HepG2 (cell line): ENCODE measurements at regions not wholly inside any gene's neighbourhood (a gene's known extent, or its start where the extent isn't known, plus 50 kb on each side); places are given as distances from the start of the nearest gene placed in this dataset.

Source experiments
- ATAC-seq: fragments of 200-7000 bp; cut with Tn5 transposase; 3 replicates; pipeline ENCODE4 v1.9.1; 2020; ENCODE audit warnings: mild to moderate bottlenecking, moderate library complexity
- BruUV-seq: library from RNA; stranded (reverse); fragments of 400-500 nt; replicated peaks from 2 replicates; lab custom pipeline; 2021; lab: Mats Ljungman, UMichigan
- CTCF ChIA-PET: fragments of 300-600 bp; formaldehyde crosslinking; extraction: SDS; loops from one replicate; lab custom pipeline; 2021; ENCODE audit warnings: low total read pairs, inconsistent platforms, low intra/inter-chr PET ratio; lab: Yijun Ruan, JAX
- POLR2A ChIA-PET: fragments of 350-600 bp; sonication (Branson Sonifier 250); formaldehyde crosslinking; loops from one replicate; lab custom pipeline; 2020; ENCODE audit warnings: antibody characterized with exemption, inconsistent platforms; lab: Yijun Ruan, JAX
- DNase-seq: peaks from one replicate; pipeline ENCODE4 v3.0.0-alpha.2; 2015; ENCODE audit warnings: low spot score
- FAIRE-seq: peaks from 3 replicates; lab custom pipeline; 2011; peaks lifted over from hg19 to GRCh38; lab: Jason Lieb, UNC
- H2AFZ ChIP-seq: one replicate; pipeline ENCODE4 v1.6.1; 2011; ENCODE audit warnings: low read length, inconsistent platforms
- H3K27ac ChIP-seq: fragments of 300-600 bp; 3 replicates; pipeline ENCODE4 v1.8.0; 2011; ENCODE audit warnings: mixed run types, mild to moderate bottlenecking, mixed read lengths, low read length, inconsistent platforms; ENCODE audit not compliant: insufficient read depth; ENCODE audit errors: extremely low read length
- H3K27me3 ChIP-seq, 2 experiments: fragments of 200-600 bp in 1 of 2; 2 replicates in 1 of 2; 3 replicates in 1 of 2; pipeline versions ENCODE4 v1.6.0 to v1.8.0; 2011; ENCODE audit warnings: low read length in 2 of 2, mild to moderate bottlenecking in 2 of 2, moderate library complexity in 2 of 2, inconsistent platforms in 1 of 2; ENCODE audit not compliant: insufficient read depth in 2 of 2, control insufficient read depth in 1 of 2
- H3K36me3 ChIP-seq, 2 experiments: fragments of 200-600 bp in 1 of 2; replicated peaks in 1 of 2; 2 replicates in 1 of 2; 3 replicates in 1 of 2; pipeline versions ENCODE4 v1.5.1 to v1.8.0; 2011; ENCODE audit warnings: low read length in 2 of 2, inconsistent platforms in 1 of 2; ENCODE audit not compliant: insufficient read depth in 2 of 2, control insufficient read depth in 1 of 2
- H3K4me1 ChIP-seq: 2 replicates; pipeline ENCODE4 v1.5.1; 2012; ENCODE audit warnings: low read length, inconsistent platforms; ENCODE audit not compliant: insufficient read depth
- H3K4me2 ChIP-seq: 2 replicates; pipeline ENCODE4 v1.6.0; 2011; ENCODE audit warnings: low read depth, low read length, inconsistent platforms
- H3K4me3 ChIP-seq, 3 experiments: fragments of 200-600 bp in 1 of 3; sonication (generic), shearing (Covaris generic) in 1 of 3; replicated peaks in 1 of 3; 2 replicates each; pipeline ENCODE4 v1.5.1; 2011 to 2016; ENCODE audit warnings: low read length in 3 of 3, inconsistent platforms in 2 of 3, low read depth in 2 of 3, mild to moderate bottlenecking in 2 of 3, control low read depth in 1 of 3, mixed read lengths in 1 of 3; ENCODE audit not compliant: insufficient read depth in 1 of 3
- H3K79me2 ChIP-seq: one replicate; pipeline ENCODE4 v1.6.1; 2011; ENCODE audit warnings: low read length, inconsistent platforms; ENCODE audit not compliant: insufficient read depth
- H3K9ac ChIP-seq: 2 replicates; pipeline ENCODE4 v1.6.0; 2011; ENCODE audit warnings: mild to moderate bottlenecking, low read depth, low read length, inconsistent platforms; ENCODE audit not compliant: insufficient read depth
- H3K9me3 ChIP-seq: 2 replicates; pipeline ENCODE4 v1.5.1; 2012; ENCODE audit warnings: mild to moderate bottlenecking, low read length
- H4K20me1 ChIP-seq: 2 replicates; pipeline ENCODE4 v1.6.0; 2011; ENCODE audit warnings: inconsistent platforms, mild to moderate bottlenecking, low read length, moderate library complexity; ENCODE audit not compliant: insufficient read depth
- BCL3 ChIP-seq: sonication (generic); formaldehyde crosslinking; IDR thresholded peaks from 2 replicates; pipeline ENCODE4 v1.5.1; 2020; ENCODE audit warnings: mild to moderate bottlenecking, missing genetic modification reagents, moderate library complexity
- KDM4B ChIP-seq: sonication (generic); formaldehyde crosslinking; IDR thresholded peaks from 2 replicates; pipeline ENCODE4 v1.4.0; 2020; ENCODE audit warnings: missing genetic modification reagents
- NBN ChIP-seq: fragments of 450-650 bp; conservative IDR thresholded peaks from 2 replicates; pipeline ENCODE4 v1.6.1; 2017
- PAWR ChIP-seq: sonication (generic); formaldehyde crosslinking; IDR thresholded peaks from 2 replicates; pipeline ENCODE4 v1.4.0; 2020; ENCODE audit warnings: missing genetic modification reagents, mild to moderate bottlenecking, borderline replicate concordance
- PCBP1 ChIP-seq: fragments of 200-400 bp; formaldehyde crosslinking; IDR thresholded peaks from 2 replicates; pipeline ENCODE4 v1.6.1; 2017; ENCODE audit warnings: mild to moderate bottlenecking, low read depth, low read length, borderline replicate concordance
- SMARCC2 ChIP-seq: fragments of 450-650 bp; IDR thresholded peaks from 2 replicates; pipeline ENCODE4 v1.6.1; 2017; ENCODE audit warnings: antibody characterized with exemption, mild to moderate bottlenecking
- ZNF18 ChIP-seq: sonication (generic); formaldehyde crosslinking; IDR thresholded peaks from 2 replicates; pipeline ENCODE4 v1.8.0; 2022; ENCODE audit warnings: mild to moderate bottlenecking, missing genetic modification reagents; ENCODE audit not compliant: insufficient replicate concordance
- ZNF503 ChIP-seq: sonication (generic); formaldehyde crosslinking; IDR thresholded peaks from 2 replicates; pipeline ENCODE4 v1.4.0; 2020; ENCODE audit warnings: missing genetic modification reagents
- ZNF644 ChIP-seq: IDR thresholded peaks from 2 replicates; pipeline ENCODE4 v1.6.1; 2016; ENCODE audit warnings: low read depth
- ZNF782 ChIP-seq: sonication (generic); formaldehyde crosslinking; IDR thresholded peaks from 2 replicates; pipeline ENCODE4 v1.4.0; 2020; ENCODE audit warnings: missing genetic modification reagents, mild to moderate bottlenecking, borderline replicate concordance
- ZNF788 ChIP-seq: sonication (generic); formaldehyde crosslinking; IDR thresholded peaks from 2 replicates; pipeline ENCODE4 v1.5.0; 2020; ENCODE audit warnings: mild to moderate bottlenecking, missing genetic modification reagents, borderline replicate concordance
- WGBS: methylation state at CpG from one replicate; pipeline ENCODE4 v1.1.6; 2017; ENCODE audit warnings: low lambda C conversion rate; 5-methylcytosine and 5-hydroxymethylcytosine counted together
- in situ Hi-C: cut with HindIII; loops from 2 replicates; pipeline ENCODE4 v1.10.0; 2017; ENCODE audit warnings: low pct_unique_long_range_greater_than_20kb; ENCODE audit not compliant: extremely low pct_ligation_motif_present
- intact Hi-C: fragments of 100-400 bp; cut with micrococcal nuclease; formaldehyde crosslinking; loops from one replicate; pipeline ENCODE4 v1.10.0; 2022; ENCODE audit not compliant: unreplicated experiment
- TF ChIP-seq, protein P1 (sequence below): sonication (generic); formaldehyde crosslinking; IDR thresholded peaks from 2 replicates; pipeline ENCODE4 v1.5.1; 2020; ENCODE audit warnings: mild to moderate bottlenecking, missing genetic modification reagents, borderline replicate concordance
- TF ChIP-seq, protein P2 (sequence below): sonication (generic); formaldehyde crosslinking; IDR thresholded peaks from 2 replicates; pipeline ENCODE4 v1.5.0; 2020; ENCODE audit warnings: missing genetic modification reagents

GRCh38 chr7:52571026-52571425 lies 464.4 kb upstream of the POM121L12 start:
- no peak overlapping the region for H3K9ac ChIP-seq
- BruUV-seq = no TSS peak
- ATAC-seq (no peak), DNase-seq (no peak), FAIRE-seq (no peak)
- no peaks in the 10 kb centered on the region for H3K27me3 ChIP-seq
- peaks cover 22% of the 10 kb centered on the region for H3K9me3 ChIP-seq
- H3K4me1 ChIP-seq = no peaks in the 10 kb centered on the region
- CTCF ChIA-PET = no interaction called here
- H3K4me2 ChIP-seq = no peak overlapping the region
- H2AFZ ChIP-seq = no peak overlapping the region
- H3K36me3 ChIP-seq = no peaks in the 10 kb centered on the region
- POLR2A ChIA-PET = no interaction called here
- in situ Hi-C loops = no loop called here
- H4K20me1 ChIP-seq = no peaks in the 10 kb centered on the region
- no peak overlapping the region for H3K27ac ChIP-seq
- no peak overlapping the region for H3K4me3 ChIP-seq
- no peak for TF ChIP-seq ZNF788 (CRISPR knock-in tag)
- no peak for TF ChIP-seq ZNF18
- no peak for TF ChIP-seq ZNF782 (CRISPR knock-in tag)
- no peak for TF ChIP-seq ZNF644 (CRISPR knock-in tag)
- no peak for TF ChIP-seq PCBP1
- intact Hi-C loops = no loop called here
- no peaks in the 10 kb centered on the region for H3K79me2 ChIP-seq
- WGBS = 10% methylated on average over 3 of the region's 3 CpGs

DNA sequence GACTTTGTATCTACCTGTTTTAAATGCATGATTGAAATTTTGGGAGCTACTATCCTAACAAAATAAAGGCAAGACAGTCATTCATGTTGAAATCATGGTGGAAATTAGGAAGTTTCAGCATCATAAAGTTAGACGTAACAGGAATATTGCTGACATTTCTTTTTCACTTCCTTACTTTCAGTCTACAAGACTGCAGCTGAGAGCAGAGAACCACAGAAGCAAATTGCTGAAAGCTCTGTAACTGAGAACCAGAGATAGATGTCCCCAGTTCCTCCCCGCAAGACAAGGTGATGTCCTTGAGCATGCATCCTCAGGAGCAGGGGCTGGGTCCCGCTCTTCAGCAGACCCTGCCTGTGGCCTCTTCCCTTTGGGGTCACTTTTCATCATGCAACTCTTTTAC lies 466.3 kb upstream of the POM121L12 start:
- no peak overlapping the region for H3K4me3 ChIP-seq
- no peak overlapping the region for H3K9ac ChIP-seq
- no peak overlapping the region for H3K27ac ChIP-seq
- ChIA-PET CTCF (no interaction called here), POLR2A (no interaction called here)
- FAIRE-seq (no peak), ATAC-seq (no peak), DNase-seq (no peak)
- H3K79me2 ChIP-seq = no peaks in the 10 kb centered on the region
- no peaks in the 10 kb centered on the region for H4K20me1 ChIP-seq
- no peaks in the 10 kb centered on the region for H3K4me1 ChIP-seq
- no peak overlapping the region for H2AFZ ChIP-seq
- no peaks in the 10 kb centered on the region for H3K36me3 ChIP-seq
- no peak overlapping the region for H3K4me2 ChIP-seq
- 33% methylated on average over 3 of the region's 3 CpGs for WGBS
- no TSS peak for BruUV-seq
- peaks cover 17% of the 10 kb centered on the region for H3K9me3 ChIP-seq
- in situ Hi-C loops (no loop called here), intact Hi-C loops (no loop called here)
- no peaks in the 10 kb centered on the region for H3K27me3 ChIP-seq
- no peak for TF ChIP-seq NBN
- TF ChIP-seq BCL3 (CRISPR knock-in tag) = no peak
- TF ChIP-seq KDM4B (CRISPR knock-in tag) = no peak
- TF ChIP-seq SMARCC2 = no peak
- TF ChIP-seq, protein P1, sequence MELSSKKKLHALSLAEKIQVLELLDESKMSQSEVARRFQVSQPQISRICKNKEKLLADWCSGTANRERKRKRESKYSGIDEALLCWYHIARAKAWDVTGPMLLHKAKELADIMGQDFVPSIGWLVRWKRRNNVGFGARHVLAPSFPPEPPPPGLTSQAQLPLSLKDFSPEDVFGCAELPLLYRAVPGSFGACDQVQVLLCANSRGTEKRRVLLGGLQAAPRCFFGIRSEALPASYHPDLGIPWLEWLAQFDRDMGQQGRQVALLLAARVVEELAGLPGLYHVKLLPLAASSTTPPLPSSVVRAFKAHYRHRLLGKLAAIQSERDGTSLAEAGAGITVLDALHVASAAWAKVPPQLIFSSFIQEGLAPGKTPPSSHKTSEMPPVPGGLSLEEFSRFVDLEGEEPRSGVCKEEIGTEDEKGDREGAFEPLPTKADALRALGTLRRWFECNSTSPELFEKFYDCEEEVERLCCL (CRISPR knock-in tag) = no peak
- TF ChIP-seq ZNF503 = no peak
- TF ChIP-seq PAWR (CRISPR knock-in tag) = no peak
- TF ChIP-seq, protein P2, sequence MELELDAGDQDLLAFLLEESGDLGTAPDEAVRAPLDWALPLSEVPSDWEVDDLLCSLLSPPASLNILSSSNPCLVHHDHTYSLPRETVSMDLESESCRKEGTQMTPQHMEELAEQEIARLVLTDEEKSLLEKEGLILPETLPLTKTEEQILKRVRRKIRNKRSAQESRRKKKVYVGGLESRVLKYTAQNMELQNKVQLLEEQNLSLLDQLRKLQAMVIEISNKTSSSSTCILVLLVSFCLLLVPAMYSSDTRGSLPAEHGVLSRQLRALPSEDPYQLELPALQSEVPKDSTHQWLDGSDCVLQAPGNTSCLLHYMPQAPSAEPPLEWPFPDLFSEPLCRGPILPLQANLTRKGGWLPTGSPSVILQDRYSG (CRISPR knock-in tag) = no peak
